ENCODE measurements at regions not wholly inside any gene's neighbourhood (a gene's known extent, or its start where the extent isn't known, plus 50 kb on each side); places are given as distances from the start of the nearest gene placed in this dataset.
"Not testable (repeated sequence)": the region's sequence is repeated elsewhere in the genome, so short reads cannot be mapped to it uniquely, and the experiment has no call there.

DNA sequence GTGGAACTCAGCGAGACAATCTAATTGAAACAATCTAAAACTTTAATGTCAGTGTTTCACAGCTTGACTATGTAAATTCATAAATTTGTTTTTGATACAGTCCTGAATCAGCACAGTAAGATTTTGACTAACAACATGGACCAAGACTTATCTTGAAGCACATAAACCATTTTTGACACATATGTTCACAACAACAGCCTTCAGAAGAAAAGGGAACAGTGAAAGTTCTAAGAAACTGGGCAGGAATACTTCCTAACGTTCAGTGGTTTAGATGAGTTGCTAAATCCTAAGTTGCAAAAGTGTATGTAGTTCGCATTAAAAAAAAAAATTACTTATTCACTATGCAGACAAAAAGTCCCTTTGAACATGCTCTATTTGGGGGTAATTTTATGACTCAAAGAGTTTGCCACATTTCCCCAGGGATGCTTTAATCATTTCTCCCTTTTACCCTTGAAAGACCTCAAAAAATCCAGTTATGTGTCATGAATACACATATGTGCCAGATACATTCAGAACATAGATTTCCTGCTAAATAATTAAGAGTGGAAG lies 120.2 kb downstream of the MRPL39 start:
- DNase-seq: no peak
- H3K4me3 ChIP-seq: no peak overlapping the region
- in situ Hi-C loops (cut with MboI; ENCODE audit: low pct_ligation_motif_present in 1 of 4, low pct_unique_long_range_greater_than_20kb in 1 of 4, low sequenced_read_pairs in 3 of 4) (no loop called here), intact Hi-C loops (cut with DNase I; ENCODE audit: low total_unique reads) (no loop called here)
- no peaks in the 10 kb centered on the region for H3K4me1 ChIP-seq
- 45 to 62% methylated on average over 2 to 3 of the region's 3 CpGs for WGBS, 2 donors (ENCODE audit: low coverage in 1 of 2)
- H3K36me3 ChIP-seq: no peaks in the 10 kb centered on the region
- H3K9me3 ChIP-seq: peaks cover 0 to 7% of the 10 kb centered on the region in 2 donors
- TF ChIP-seq EP300 (IDR thresholded peaks at IDR 0.05; ENCODE audit: low read depth) (no peak), POLR2AphosphoS5 (IDR thresholded peaks at IDR 0.05) (no peak), POLR2A (IDR thresholded peaks at IDR 0.05) (no peak), CTCF (IDR thresholded peaks at IDR 0.05) (no peak)
- H3K27ac ChIP-seq: no peak overlapping the region
- H3K27me3 ChIP-seq: no peaks in the 10 kb centered on the region

- in situ Hi-C loops (cut with MboI; ENCODE audit: low pct_ligation_motif_present in 1 of 4, low pct_unique_long_range_greater_than_20kb in 1 of 4, low sequenced_read_pairs in 3 of 4): no loop called here
- DNase-seq: no peak
- Histone ChIP-seq H3K4me1 (no peaks in the 10 kb centered on the region), H3K27me3 (no peaks in the 10 kb centered on the region), H3K4me3 (no peak overlapping the region), H3K9me3 (peaks cover 4 to 17% of the 10 kb centered on the region in 2 donors), H3K36me3 (no peaks in the 10 kb centered on the region), H3K27ac (no peak overlapping the region)
- no peak for TF ChIP-seq CTCF (IDR thresholded peaks at IDR 0.05)
- TF ChIP-seq POLR2AphosphoS5 (IDR thresholded peaks at IDR 0.05): no peak
- no peak for TF ChIP-seq EP300 (IDR thresholded peaks at IDR 0.05; ENCODE audit: low read depth)
- no peak for TF ChIP-seq POLR2A (IDR thresholded peaks at IDR 0.05)
- WGBS, 2 donors (ENCODE audit: low coverage in 1 of 2): 43 to 69% methylated on average over 2 of the region's 2 CpGs
- intact Hi-C loops (cut with DNase I; ENCODE audit: low total_unique reads): no loop called here
These were observed 121.4 kb downstream of the MRPL39 start for GRCh38 chr21:25485914-25486313.

DNA sequence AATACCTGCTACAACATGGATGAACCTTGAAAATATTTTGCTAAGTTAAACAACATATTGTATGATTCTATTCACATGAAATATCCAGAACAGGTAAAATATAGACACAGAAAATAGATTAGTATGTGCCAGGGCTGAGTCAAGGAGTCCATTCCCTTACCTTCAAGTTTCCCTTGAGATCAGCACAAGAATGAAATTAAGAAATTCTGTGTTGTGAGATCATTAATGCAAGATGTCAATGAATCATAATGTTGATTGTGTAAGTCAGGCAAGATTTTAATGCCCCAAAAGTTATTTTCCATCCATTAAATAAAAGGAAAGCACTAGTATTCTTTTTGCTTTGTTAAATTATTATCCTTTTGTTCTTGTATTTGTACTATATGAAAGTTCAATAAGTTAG lies 139.4 kb downstream of the MRPL39 start:
- H3K4me3 ChIP-seq: no peak overlapping the region
- in situ Hi-C loops (cut with MboI; ENCODE audit: low pct_ligation_motif_present in 1 of 4, low pct_unique_long_range_greater_than_20kb in 1 of 4, low sequenced_read_pairs in 3 of 4): no loop called here
- no peak for DNase-seq
- H3K9me3 ChIP-seq: no peaks in the 10 kb centered on the region
- intact Hi-C loops (cut with DNase I; ENCODE audit: low total_unique reads): no loop called here
- no peaks in the 10 kb centered on the region for H3K27me3 ChIP-seq
- H3K27ac ChIP-seq: no peak overlapping the region
- H3K4me1 ChIP-seq: no peaks in the 10 kb centered on the region
- no peak for TF ChIP-seq POLR2A (IDR thresholded peaks at IDR 0.05)
- no peak for TF ChIP-seq CTCF (IDR thresholded peaks at IDR 0.05)
- TF ChIP-seq POLR2AphosphoS5 (IDR thresholded peaks at IDR 0.05): no peak
- no peak for TF ChIP-seq EP300 (IDR thresholded peaks at IDR 0.05; ENCODE audit: low read depth)
- no peaks in the 10 kb centered on the region for H3K36me3 ChIP-seq

- intact Hi-C loops (cut with DNase I; ENCODE audit: low total_unique reads); H3K4me3 ChIP-seq; in situ Hi-C loops (cut with MboI; ENCODE audit: low pct_ligation_motif_present in 1 of 4, low pct_unique_long_range_greater_than_20kb in 1 of 4, low sequenced_read_pairs in 3 of 4); H3K36me3 ChIP-seq; H3K27ac ChIP-seq; DNase-seq; H3K4me1 ChIP-seq; H3K27me3 ChIP-seq; H3K9me3 ChIP-seq: not testable (repeated sequence)
- WGBS, 2 donors (ENCODE audit: low coverage in 1 of 2): 63 to 89% methylated on average over 2 to 5 of the region's 5 CpGs
These were observed 140.2 kb downstream of the MRPL39 start for GRCh38 chr21:25467071-25467470.

DNA sequence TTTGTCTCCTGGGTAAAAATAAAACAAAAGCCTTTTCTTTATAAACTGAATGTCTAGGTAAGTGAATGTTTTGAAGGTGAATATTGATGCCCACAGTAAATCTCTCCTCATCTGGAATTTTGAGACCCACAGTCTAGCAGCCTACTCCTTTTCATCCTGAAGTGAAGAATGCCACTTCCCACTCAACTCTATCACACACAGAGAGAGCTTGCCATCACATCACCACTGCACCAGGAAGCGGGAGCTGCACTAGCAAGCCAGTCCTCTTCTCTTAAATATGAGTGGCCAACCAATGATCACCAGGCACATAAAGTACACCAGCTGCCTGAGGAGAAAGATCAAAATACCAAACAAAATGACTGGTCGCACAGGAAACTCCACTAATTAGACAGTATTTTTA lies 140.8 kb downstream of the MRPL39 start:
- TF ChIP-seq CTCF (IDR thresholded peaks at IDR 0.05): no peak
- WGBS, 2 donors (ENCODE audit: low coverage in 1 of 2): 90% methylated on average over 2 of the region's 2 CpGs; no CpG with 5 or more reads in 1 of the 2 donors
- Histone ChIP-seq H3K4me3 (no peak overlapping the region), H3K9me3 (no peaks in the 10 kb centered on the region), H3K27ac (no peak overlapping the region), H3K4me1 (no peaks in the 10 kb centered on the region), H3K27me3 (no peaks in the 10 kb centered on the region), H3K36me3 (no peaks in the 10 kb centered on the region)
- DNase-seq: no peak
- in situ Hi-C loops (cut with MboI; ENCODE audit: low pct_ligation_motif_present in 1 of 4, low pct_unique_long_range_greater_than_20kb in 1 of 4, low sequenced_read_pairs in 3 of 4) (no loop called here), intact Hi-C loops (cut with DNase I; ENCODE audit: low total_unique reads) (no loop called here)

All from transverse colon (tissue), 4 donors.